Large intestine (tissue), 3 donors: ENCODE measurements at regions not wholly inside any gene's neighbourhood (a gene's known extent, or its start where the extent isn't known, plus 50 kb on each side); places are given as distances from the start of the nearest gene placed in this dataset.
"Not testable (repeated sequence)": the region's sequence is repeated elsewhere in the genome, so short reads cannot be mapped to it uniquely, and the experiment has no call there.

Source experiments
- DNase-seq, 2 donors: peaks; one replicate each; pipeline versions ENCODE4 v3.0.0 to v3.0.0-alpha.2; 2013
- H3K27ac ChIP-seq: one replicate; pipeline ENCODE4 v1.5.1; 2013; ENCODE audit warnings: low read length
- H3K27me3 ChIP-seq: 2 replicates; pipeline ENCODE4 v1.6.1; 2013; ENCODE audit warnings: low read length; ENCODE audit not compliant: control insufficient read depth, insufficient read depth
- H3K36me3 ChIP-seq: 2 replicates; pipeline ENCODE4 v1.6.1; 2013; ENCODE audit warnings: low read length; ENCODE audit not compliant: control insufficient read depth, insufficient read depth
- H3K4me1 ChIP-seq: one replicate; pipeline ENCODE4 v1.6.1; 2013; ENCODE audit warnings: low read length; ENCODE audit not compliant: control insufficient read depth, insufficient read depth
- H3K4me3 ChIP-seq: one replicate; pipeline ENCODE4 v1.5.1; 2013; ENCODE audit warnings: low read length
- H3K9me3 ChIP-seq: one replicate; pipeline ENCODE4 v1.6.1; 2013; ENCODE audit warnings: mild to moderate bottlenecking, low read depth, low read length, moderate library complexity; ENCODE audit not compliant: control insufficient read depth
- WGBS: methylation state at CpG from one replicate; pipeline ENCODE4 v1.1.5; 2013; ENCODE audit warnings: low lambda C conversion rate; ENCODE audit not compliant: insufficient coverage; 5-methylcytosine and 5-hydroxymethylcytosine counted together

GRCh38 chr6:84635081-84635761, 129.2 kb downstream of the TBX18 start:
- Histone ChIP-seq H3K4me1 (no peaks in the 10 kb centered on the region), H3K36me3 (no peaks in the 10 kb centered on the region), H3K4me3 (no peak overlapping the region), H3K27ac (no peak overlapping the region), H3K27me3 (no peaks in the 10 kb centered on the region), H3K9me3 (no peaks in the 10 kb centered on the region)
- 100% methylated on average over 1 of the region's 4 CpGs for WGBS
- DNase-seq: no peak

GRCh38 chr6:84633771-84634170, 130.6 kb downstream of the TBX18 start:
- WGBS: 86% methylated on average over 1 of the region's 1 CpG
- H3K27me3 ChIP-seq: no peaks in the 10 kb centered on the region
- H3K4me1 ChIP-seq: no peaks in the 10 kb centered on the region
- H3K27ac ChIP-seq: no peak overlapping the region
- no peaks in the 10 kb centered on the region for H3K9me3 ChIP-seq
- no peaks in the 10 kb centered on the region for H3K36me3 ChIP-seq
- no peak overlapping the region for H3K4me3 ChIP-seq
- no peak for DNase-seq

- H3K27me3 ChIP-seq, H3K4me3 ChIP-seq, DNase-seq, H3K9me3 ChIP-seq, H3K36me3 ChIP-seq, H3K27ac ChIP-seq, H3K4me1 ChIP-seq: not testable (repeated sequence)
- WGBS: no CpG with 5 or more reads among the region's 14 CpGs
Measured at GRCh38 chr6:84626527-84626926, 137.9 kb downstream of the TBX18 start.

- Histone ChIP-seq H3K36me3 (no peaks in the 10 kb centered on the region), H3K4me1 (no peaks in the 10 kb centered on the region), H3K27me3 (no peaks in the 10 kb centered on the region), H3K9me3 (no peaks in the 10 kb centered on the region), H3K4me3 (no peak overlapping the region), H3K27ac (no peak overlapping the region)
- DNase-seq: no peak
Measured at GRCh38 chr6:84625506-84625905, 138.9 kb downstream of the TBX18 start.

- Histone ChIP-seq H3K36me3 (no peaks in the 10 kb centered on the region), H3K4me1 (no peaks in the 10 kb centered on the region), H3K4me3 (no peak overlapping the region), H3K9me3 (no peaks in the 10 kb centered on the region), H3K27ac (no peak overlapping the region), H3K27me3 (no peaks in the 10 kb centered on the region)
- no CpG with 5 or more reads among the region's 4 CpGs for WGBS
- no peak for DNase-seq
Measured at GRCh38 chr6:84623956-84624680, 140.3 kb downstream of the TBX18 start.

GRCh38 chr6:84618836-84619235, 145.6 kb downstream of the TBX18 start:
- DNase-seq: no peak
- Histone ChIP-seq H3K27ac (no peak overlapping the region), H3K4me1 (no peaks in the 10 kb centered on the region), H3K9me3 (no peaks in the 10 kb centered on the region), H3K36me3 (no peaks in the 10 kb centered on the region), H3K27me3 (no peaks in the 10 kb centered on the region), H3K4me3 (no peak overlapping the region)
- WGBS: no CpG with 5 or more reads among the region's 6 CpGs

- no peaks in the 10 kb centered on the region for H3K9me3 ChIP-seq
- H3K27me3 ChIP-seq: no peaks in the 10 kb centered on the region
- DNase-seq: no peak
- no peaks in the 10 kb centered on the region for H3K36me3 ChIP-seq
- H3K4me1 ChIP-seq: no peaks in the 10 kb centered on the region
- 50% methylated on average over 2 of the region's 8 CpGs for WGBS
- H3K27ac ChIP-seq: no peak overlapping the region
- H3K4me3 ChIP-seq: no peak overlapping the region
Measured at GRCh38 chr6:84618046-84618752, 146.2 kb downstream of the TBX18 start.

- Histone ChIP-seq H3K36me3 (no peaks in the 10 kb centered on the region), H3K4me3 (no peak overlapping the region), H3K27ac (no peak overlapping the region), H3K27me3 (no peaks in the 10 kb centered on the region), H3K4me1 (no peaks in the 10 kb centered on the region), H3K9me3 (no peaks in the 10 kb centered on the region)
- DNase-seq: no peak
- WGBS: 83% methylated on average over 1 of the region's 2 CpGs
Measured at GRCh38 chr6:84615987-84616386, 148.4 kb downstream of the TBX18 start.

GRCh38 chr6:84615113-84615850, 149.1 kb downstream of the TBX18 start:
- no peak overlapping the region for H3K4me3 ChIP-seq
- H3K4me1 ChIP-seq: no peaks in the 10 kb centered on the region
- no peaks in the 10 kb centered on the region for H3K36me3 ChIP-seq
- no peak overlapping the region for H3K27ac ChIP-seq
- H3K27me3 ChIP-seq: no peaks in the 10 kb centered on the region
- DNase-seq: no peak
- WGBS: no CpG with 5 or more reads among the region's 2 CpGs
- H3K9me3 ChIP-seq: no peaks in the 10 kb centered on the region

- Histone ChIP-seq H3K4me3 (no peak overlapping the region), H3K36me3 (no peaks in the 10 kb centered on the region), H3K27ac (no peak overlapping the region), H3K27me3 (no peaks in the 10 kb centered on the region), H3K9me3 (no peaks in the 10 kb centered on the region), H3K4me1 (no peaks in the 10 kb centered on the region)
- no peak for DNase-seq
- WGBS: 90% methylated on average over 1 of the region's 2 CpGs
Measured at GRCh38 chr6:84606860-84607259, 157.5 kb downstream of the TBX18 start.
